Liver (tissue), 7 donors: ENCODE measurements at regions not wholly inside any gene's neighbourhood (a gene's known extent, or its start where the extent isn't known, plus 50 kb on each side); places are given as distances from the start of the nearest gene placed in this dataset.

Experiments used
- DNase-seq: peaks from one replicate; pipeline ENCODE4 v3.0.0-alpha.2; 2017; ENCODE audit warnings: low spot score
- H3K27ac ChIP-seq, 2 donors: one replicate each; pipeline ENCODE4 v1.7.0; 2013; ENCODE audit warnings: inconsistent platforms in 2 of 2, low read length in 2 of 2, control low read depth in 1 of 2, low read depth in 1 of 2, mild to moderate bottlenecking in 1 of 2
- H3K27me3 ChIP-seq, 4 donors: one replicate each; pipeline versions ENCODE4 v1.6.1 to v1.7.0; 2013; ENCODE audit warnings: low read length in 3 of 4, inconsistent platforms in 1 of 4, mild to moderate bottlenecking in 1 of 4, moderate library complexity in 1 of 4; ENCODE audit not compliant: control insufficient read depth in 4 of 4, insufficient read depth in 4 of 4
- H3K36me3 ChIP-seq, 4 donors: one replicate each; pipeline versions ENCODE4 v1.6.1 to v1.7.0; 2013; ENCODE audit warnings: low read length in 3 of 4, mild to moderate bottlenecking in 3 of 4, low read depth in 1 of 4, moderate library complexity in 1 of 4; ENCODE audit not compliant: control insufficient read depth in 4 of 4, insufficient read depth in 3 of 4
- H3K4me1 ChIP-seq, 4 donors: one replicate each; pipeline versions ENCODE4 v1.6.1 to v1.7.0; 2013; ENCODE audit warnings: low read length in 3 of 4, mild to moderate bottlenecking in 3 of 4, moderate library complexity in 1 of 4; ENCODE audit not compliant: control insufficient read depth in 4 of 4, insufficient read depth in 4 of 4
- H3K4me3 ChIP-seq, 3 donors: one replicate each; pipeline versions ENCODE4 v1.6.1 to v1.7.0; 2013; ENCODE audit warnings: low read length in 3 of 3, control low read depth in 1 of 3, low read depth in 1 of 3, mild to moderate bottlenecking in 1 of 3
- H3K9ac ChIP-seq, 2 donors: one replicate each; pipeline ENCODE4 v1.7.0; 2013; ENCODE audit warnings: low read length in 2 of 2, mild to moderate bottlenecking in 2 of 2, moderate library complexity in 2 of 2, control low read depth in 1 of 2, low read depth in 1 of 2
- H3K9me3 ChIP-seq, 4 donors: one replicate each; pipeline versions ENCODE4 v1.6.1 to v1.7.0; 2013; ENCODE audit warnings: low read length in 3 of 4; ENCODE audit not compliant: control insufficient read depth in 4 of 4
- EGR1 ChIP-seq, 2 donors: IDR thresholded peaks; 2 replicates each; pipeline ENCODE4 v1.6.1; 2016 to 2018; ENCODE audit warnings: antibody characterized with exemption in 2 of 2, low read depth in 2 of 2
- FOXA1 ChIP-seq: IDR thresholded peaks from 2 replicates; pipeline ENCODE4 v1.6.1; 2016; ENCODE audit warnings: antibody characterized with exemption
- FOXA2 ChIP-seq: IDR thresholded peaks from 2 replicates; pipeline ENCODE4 v1.6.1; 2016; ENCODE audit warnings: antibody characterized with exemption
- GABPA ChIP-seq, 2 donors: IDR thresholded peaks in 1 of 2; conservative IDR thresholded peaks in 1 of 2; 2 replicates each; pipeline ENCODE4 v1.6.1; 2016; ENCODE audit warnings: antibody characterized with exemption in 2 of 2, mild to moderate bottlenecking in 1 of 2, moderate library complexity in 1 of 2
- HNF4A ChIP-seq, 2 donors: conservative IDR thresholded peaks; 2 replicates each; pipeline ENCODE4 v1.6.1; 2016; ENCODE audit warnings: antibody characterized with exemption in 2 of 2, mild to moderate bottlenecking in 2 of 2
- HNF4G ChIP-seq: IDR thresholded peaks from 2 replicates; pipeline ENCODE4 v1.6.1; 2016; ENCODE audit warnings: antibody characterized with exemption
- JUND ChIP-seq, 2 donors: IDR thresholded peaks; 2 replicates each; pipeline ENCODE4 v1.6.1; 2016; ENCODE audit warnings: antibody characterized with exemption in 2 of 2
- SP1 ChIP-seq: IDR thresholded peaks from 2 replicates; pipeline ENCODE4 v1.6.1; 2018; ENCODE audit warnings: antibody characterized with exemption, mild to moderate bottlenecking
- TAF1 ChIP-seq: conservative IDR thresholded peaks from 2 replicates; pipeline ENCODE4 v1.6.1; 2016; ENCODE audit warnings: antibody characterized with exemption, mild to moderate bottlenecking
- YY1 ChIP-seq: IDR thresholded peaks from 2 replicates; pipeline ENCODE4 v1.6.1; 2016; ENCODE audit warnings: antibody characterized with exemption, mild to moderate bottlenecking
- WGBS: extraction: QIAGEN DNeasy Blood & Tissue Kit; methylation state at CpG from one replicate; pipeline ENCODE4 v1.1.7; 2013; 5-methylcytosine and 5-hydroxymethylcytosine counted together
- TF ChIP-seq, protein P1 (sequence below): IDR thresholded peaks from 2 replicates; pipeline ENCODE4 v1.6.1; 2016; ENCODE audit warnings: antibody characterized with exemption, mild to moderate bottlenecking
- TF ChIP-seq, protein P2 (sequence below): IDR thresholded peaks from 2 replicates; pipeline ENCODE4 v1.6.1; 2016; ENCODE audit warnings: antibody characterized with exemption
- TF ChIP-seq, protein P3 (sequence below): IDR thresholded peaks from 2 replicates; pipeline ENCODE4 v1.6.1; 2016; ENCODE audit warnings: antibody characterized with exemption
- TF ChIP-seq, protein P4 (sequence below): IDR thresholded peaks from 2 replicates; pipeline ENCODE4 v1.6.1; 2016; ENCODE audit warnings: antibody characterized with exemption
- donor health status: healthy.
- donor health status: healthy.
- donor health status: healthy.
- donor health status: healthy.

- no peaks in the 10 kb centered on the region for H3K36me3 ChIP-seq
- H3K9ac ChIP-seq = no peak overlapping the region
- 22% methylated on average over 1 of the region's 1 CpG for WGBS
- no peak for TF ChIP-seq EGR1 (IDR thresholded peaks at IDR 0.05; ENCODE audit: low read depth in 2 of 2)
- TF ChIP-seq TAF1 = no peak
- no peak for TF ChIP-seq YY1
- TF ChIP-seq HNF4A (conservative IDR thresholded peaks at IDR 0.05) = no peak
- TF ChIP-seq, protein P1, sequence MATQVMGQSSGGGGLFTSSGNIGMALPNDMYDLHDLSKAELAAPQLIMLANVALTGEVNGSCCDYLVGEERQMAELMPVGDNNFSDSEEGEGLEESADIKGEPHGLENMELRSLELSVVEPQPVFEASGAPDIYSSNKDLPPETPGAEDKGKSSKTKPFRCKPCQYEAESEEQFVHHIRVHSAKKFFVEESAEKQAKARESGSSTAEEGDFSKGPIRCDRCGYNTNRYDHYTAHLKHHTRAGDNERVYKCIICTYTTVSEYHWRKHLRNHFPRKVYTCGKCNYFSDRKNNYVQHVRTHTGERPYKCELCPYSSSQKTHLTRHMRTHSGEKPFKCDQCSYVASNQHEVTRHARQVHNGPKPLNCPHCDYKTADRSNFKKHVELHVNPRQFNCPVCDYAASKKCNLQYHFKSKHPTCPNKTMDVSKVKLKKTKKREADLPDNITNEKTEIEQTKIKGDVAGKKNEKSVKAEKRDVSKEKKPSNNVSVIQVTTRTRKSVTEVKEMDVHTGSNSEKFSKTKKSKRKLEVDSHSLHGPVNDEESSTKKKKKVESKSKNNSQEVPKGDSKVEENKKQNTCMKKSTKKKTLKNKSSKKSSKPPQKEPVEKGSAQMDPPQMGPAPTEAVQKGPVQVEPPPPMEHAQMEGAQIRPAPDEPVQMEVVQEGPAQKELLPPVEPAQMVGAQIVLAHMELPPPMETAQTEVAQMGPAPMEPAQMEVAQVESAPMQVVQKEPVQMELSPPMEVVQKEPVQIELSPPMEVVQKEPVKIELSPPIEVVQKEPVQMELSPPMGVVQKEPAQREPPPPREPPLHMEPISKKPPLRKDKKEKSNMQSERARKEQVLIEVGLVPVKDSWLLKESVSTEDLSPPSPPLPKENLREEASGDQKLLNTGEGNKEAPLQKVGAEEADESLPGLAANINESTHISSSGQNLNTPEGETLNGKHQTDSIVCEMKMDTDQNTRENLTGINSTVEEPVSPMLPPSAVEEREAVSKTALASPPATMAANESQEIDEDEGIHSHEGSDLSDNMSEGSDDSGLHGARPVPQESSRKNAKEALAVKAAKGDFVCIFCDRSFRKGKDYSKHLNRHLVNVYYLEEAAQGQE = no peak
- no peak for TF ChIP-seq HNF4G
- TF ChIP-seq GABPA (IDR thresholded peaks at IDR 0.05 in 1 of 2, conservative IDR thresholded peaks at IDR 0.05 in 1 of 2) = no peak
- no peak overlapping the region for H3K27ac ChIP-seq
- no peaks in the 10 kb centered on the region for H3K9me3 ChIP-seq
- peaks cover 0 to 7% (median 2%) of the 10 kb centered on the region in 4 donors for H3K27me3 ChIP-seq
- no peaks in the 10 kb centered on the region for H3K4me1 ChIP-seq
- no peak overlapping the region for H3K4me3 ChIP-seq
- no peak for DNase-seq
These were observed 446.9 kb downstream of the BRD1 start for GRCh38 chr22:49380828-49381114.

DNA sequence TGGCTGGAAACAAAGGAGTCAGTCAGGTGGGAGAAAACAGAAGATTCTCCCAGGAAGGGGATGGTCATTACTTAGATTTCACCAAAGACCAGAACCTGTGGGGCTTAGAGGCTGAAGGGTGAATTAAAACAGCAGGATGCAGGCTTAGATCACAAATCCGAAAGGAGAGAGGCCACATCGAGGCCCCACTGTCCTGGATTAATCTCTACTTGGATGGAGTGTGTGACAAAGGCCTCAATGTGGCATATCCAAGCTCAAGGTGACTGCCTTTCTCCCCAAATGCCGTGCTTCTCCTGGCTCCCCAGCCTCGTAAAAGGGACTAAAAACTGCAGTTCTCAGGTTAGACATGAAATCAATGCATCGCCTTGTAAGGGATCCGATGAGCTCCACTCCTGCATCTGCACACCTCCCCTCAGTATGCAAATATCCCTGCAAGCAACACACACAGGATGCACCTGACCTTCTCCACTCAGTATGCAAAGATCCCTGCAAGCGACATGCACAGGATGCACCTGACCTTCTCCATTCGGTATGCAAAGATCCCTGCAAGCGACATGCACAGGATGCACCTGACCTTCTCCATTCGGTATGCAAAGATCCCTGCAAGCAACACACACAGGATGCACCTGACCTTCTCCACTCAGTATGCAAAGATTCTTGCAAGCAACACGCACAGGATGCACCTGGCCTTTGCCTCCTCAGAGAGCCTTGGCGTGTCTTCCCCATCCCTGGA lies 447.4 kb downstream of the BRD1 start:
- Histone ChIP-seq H3K27ac (no peak overlapping the region), H3K27me3 (peaks cover 0 to 7% (median 2%) of the 10 kb centered on the region in 4 donors), H3K9ac (no peak overlapping the region), H3K4me1 (no peaks in the 10 kb centered on the region), H3K36me3 (no peaks in the 10 kb centered on the region), H3K4me3 (no peak overlapping the region), H3K9me3 (no peaks in the 10 kb centered on the region)
- TF ChIP-seq YY1 = no peak
- TF ChIP-seq TAF1 = no peak
- no peak for TF ChIP-seq JUND (IDR thresholded peaks at IDR 0.05)
- no peak for TF ChIP-seq HNF4A (conservative IDR thresholded peaks at IDR 0.05)
- no peak for TF ChIP-seq FOXA2
- no peak for TF ChIP-seq FOXA1
- TF ChIP-seq EGR1 (IDR thresholded peaks at IDR 0.05; ENCODE audit: low read depth in 2 of 2) = no peak
- TF ChIP-seq, protein P2, sequence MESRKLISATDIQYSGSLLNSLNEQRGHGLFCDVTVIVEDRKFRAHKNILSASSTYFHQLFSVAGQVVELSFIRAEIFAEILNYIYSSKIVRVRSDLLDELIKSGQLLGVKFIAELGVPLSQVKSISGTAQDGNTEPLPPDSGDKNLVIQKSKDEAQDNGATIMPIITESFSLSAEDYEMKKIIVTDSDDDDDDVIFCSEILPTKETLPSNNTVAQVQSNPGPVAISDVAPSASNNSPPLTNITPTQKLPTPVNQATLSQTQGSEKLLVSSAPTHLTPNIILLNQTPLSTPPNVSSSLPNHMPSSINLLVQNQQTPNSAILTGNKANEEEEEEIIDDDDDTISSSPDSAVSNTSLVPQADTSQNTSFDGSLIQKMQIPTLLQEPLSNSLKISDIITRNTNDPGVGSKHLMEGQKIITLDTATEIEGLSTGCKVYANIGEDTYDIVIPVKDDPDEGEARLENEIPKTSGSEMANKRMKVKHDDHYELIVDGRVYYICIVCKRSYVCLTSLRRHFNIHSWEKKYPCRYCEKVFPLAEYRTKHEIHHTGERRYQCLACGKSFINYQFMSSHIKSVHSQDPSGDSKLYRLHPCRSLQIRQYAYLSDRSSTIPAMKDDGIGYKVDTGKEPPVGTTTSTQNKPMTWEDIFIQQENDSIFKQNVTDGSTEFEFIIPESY = no peak
- TF ChIP-seq, protein P3, sequence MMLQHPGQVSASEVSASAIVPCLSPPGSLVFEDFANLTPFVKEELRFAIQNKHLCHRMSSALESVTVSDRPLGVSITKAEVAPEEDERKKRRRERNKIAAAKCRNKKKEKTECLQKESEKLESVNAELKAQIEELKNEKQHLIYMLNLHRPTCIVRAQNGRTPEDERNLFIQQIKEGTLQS = no peak
- TF ChIP-seq GABPA (IDR thresholded peaks at IDR 0.05 in 1 of 2, conservative IDR thresholded peaks at IDR 0.05 in 1 of 2) = no peak
- TF ChIP-seq HNF4G = no peak
- TF ChIP-seq, protein P1 = no peak
- TF ChIP-seq, protein P4, sequence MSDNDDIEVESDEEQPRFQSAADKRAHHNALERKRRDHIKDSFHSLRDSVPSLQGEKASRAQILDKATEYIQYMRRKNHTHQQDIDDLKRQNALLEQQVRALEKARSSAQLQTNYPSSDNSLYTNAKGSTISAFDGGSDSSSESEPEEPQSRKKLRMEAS = no peak
- TF ChIP-seq SP1 = no peak
- no peak for DNase-seq
- WGBS = 65% methylated on average over 12 of the region's 12 CpGs
